SK-N-MC (cell line): ENCODE measurements at regions not wholly inside any gene's neighbourhood (a gene's known extent, or its start where the extent isn't known, plus 50 kb on each side); places are given as distances from the start of the nearest gene placed in this dataset.

Source experiments
- EZH2 ChIP-seq: fragments of 200-600 bp; sonication (generic); IDR thresholded peaks from one replicate; pipeline ENCODE4 v1.6.1; 2017; ENCODE audit warnings: antibody characterized with exemption
- POLR2AphosphoS5 ChIP-seq: IDR thresholded peaks from 2 replicates; pipeline ENCODE4 v1.6.1; 2012; ENCODE audit warnings: mild to moderate bottlenecking, low read depth, low read length, borderline replicate concordance

DNA sequence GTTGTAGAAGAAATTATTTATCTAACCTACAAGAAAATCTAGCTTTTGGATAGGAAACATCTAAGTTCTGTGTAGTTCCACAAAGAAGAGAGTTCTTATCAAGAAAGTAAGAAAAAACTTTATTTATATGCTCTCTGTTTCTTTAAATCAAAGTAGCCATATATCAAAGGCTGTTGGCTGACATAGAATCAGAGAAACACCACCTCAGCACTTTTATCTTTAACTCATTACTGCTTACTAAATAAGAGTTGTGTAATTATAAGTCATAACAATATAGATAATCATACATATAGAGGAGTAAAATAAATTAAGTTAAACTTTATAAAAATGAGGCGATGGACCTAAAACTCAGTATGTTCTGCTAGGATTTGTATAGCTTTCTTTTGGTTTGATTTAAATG lies 570.6 kb downstream of the PCDH17 start:
- TF ChIP-seq EZH2 (no peak), POLR2AphosphoS5 (no peak)
